ENCODE measurements at regions not wholly inside any gene's neighbourhood (a gene's known extent, or its start where the extent isn't known, plus 50 kb on each side); places are given as distances from the start of the nearest gene placed in this dataset.

- no peaks in the 10 kb centered on the region for H3K36me3 ChIP-seq (ENCODE audit: control insufficient read depth in 4 of 4, insufficient read depth in 4 of 4, low read length in 3 of 4)
- H3K9me3 ChIP-seq (ENCODE audit: control extremely low read depth in 1 of 5, control insufficient read depth in 4 of 5, insufficient read depth in 2 of 5, low read depth in 1 of 5, low read length in 4 of 5): no peaks in the 10 kb centered on the region
- peak overlapping the region in 1 of 7 experiments; percentile 7 for H3K4me3 ChIP-seq (ENCODE audit: control insufficient read depth in 1 of 7, extremely low read depth in 1 of 7, insufficient read depth in 4 of 7, low read depth in 2 of 7, low read length in 6 of 7)
- H3K27me3 ChIP-seq (replicated peaks in 2 of 5; ENCODE audit: control insufficient read depth in 4 of 5, insufficient read depth in 5 of 5, low read length in 4 of 5): no peaks in the 10 kb centered on the region
- peak overlapping the region; percentile 81 to 89 for H3K27ac ChIP-seq (ENCODE audit: insufficient read depth in 1 of 2, low read depth in 1 of 2, low read length in 2 of 2, poor library complexity in 1 of 2, severe bottlenecking in 2 of 2)
- no CpG with 5 or more reads among the region's 1 CpG for WGBS (ENCODE audit: insufficient coverage)
- CTCF ChIA-PET: interaction anchor here (1.3 kb wide), 1 partner anchor 296 kb away, joined by 4 read pairs; no protein-coding TSS in a partner anchor
- POLR2A ChIA-PET: no interaction called here
- peak; percentile 86 to 96 (median 95) for DNase-seq
- H3K4me1 ChIP-seq (ENCODE audit: control extremely low read depth in 1 of 4, control insufficient read depth in 4 of 4, insufficient read depth in 4 of 4, low read length in 3 of 4): peaks cover 37 to 56% (median 52%) of the 10 kb centered on the region in 4 experiments
Observed at GRCh38 chr12:89166525-89166934, 185.8 kb downstream of the DUSP6 start.

- H3K27ac ChIP-seq (ENCODE audit: insufficient read depth in 1 of 2, low read depth in 1 of 2, low read length in 2 of 2, poor library complexity in 1 of 2, severe bottlenecking in 2 of 2): peak overlapping the region; percentile 81 to 89
- H3K36me3 ChIP-seq (ENCODE audit: control insufficient read depth in 4 of 4, insufficient read depth in 4 of 4, low read length in 3 of 4): no peaks in the 10 kb centered on the region
- no peaks in the 10 kb centered on the region for H3K27me3 ChIP-seq (replicated peaks in 2 of 5; ENCODE audit: control insufficient read depth in 4 of 5, insufficient read depth in 5 of 5, low read length in 4 of 5)
- ChIA-PET CTCF (interaction anchor here (1.3 kb wide), 1 partner anchor 296 kb away, joined by 4 read pairs; no protein-coding TSS in a partner anchor), POLR2A (no interaction called here)
- no peaks in the 10 kb centered on the region for H3K9me3 ChIP-seq (ENCODE audit: control extremely low read depth in 1 of 5, control insufficient read depth in 4 of 5, insufficient read depth in 2 of 5, low read depth in 1 of 5, low read length in 4 of 5)
- H3K4me3 ChIP-seq (ENCODE audit: control insufficient read depth in 1 of 7, extremely low read depth in 1 of 7, insufficient read depth in 4 of 7, low read depth in 2 of 7, low read length in 6 of 7): no peak overlapping the region
- peaks cover 41 to 58% (median 55%) of the 10 kb centered on the region in 4 experiments for H3K4me1 ChIP-seq (ENCODE audit: control extremely low read depth in 1 of 4, control insufficient read depth in 4 of 4, insufficient read depth in 4 of 4, low read length in 3 of 4)
- no peak for DNase-seq
- WGBS (ENCODE audit: insufficient coverage): no CpG with 5 or more reads among the region's 1 CpG
Observed at GRCh38 chr12:89166121-89166520, 186.2 kb downstream of the DUSP6 start.

- Histone ChIP-seq H3K27ac (ENCODE audit: insufficient read depth in 1 of 2, low read depth in 1 of 2, low read length in 2 of 2, poor library complexity in 1 of 2, severe bottlenecking in 2 of 2) (peak overlapping the region; percentile 81 to 89), H3K4me3 (ENCODE audit: control insufficient read depth in 1 of 7, extremely low read depth in 1 of 7, insufficient read depth in 4 of 7, low read depth in 2 of 7, low read length in 6 of 7) (no peak overlapping the region), H3K9me3 (ENCODE audit: control extremely low read depth in 1 of 5, control insufficient read depth in 4 of 5, insufficient read depth in 2 of 5, low read depth in 1 of 5, low read length in 4 of 5) (no peaks in the 10 kb centered on the region), H3K4me1 (ENCODE audit: control extremely low read depth in 1 of 4, control insufficient read depth in 4 of 4, insufficient read depth in 4 of 4, low read length in 3 of 4) (peaks cover 41 to 62% (median 60%) of the 10 kb centered on the region in 4 experiments), H3K36me3 (ENCODE audit: control insufficient read depth in 4 of 4, insufficient read depth in 4 of 4, low read length in 3 of 4) (no peaks in the 10 kb centered on the region), H3K27me3 (replicated peaks in 2 of 5; ENCODE audit: control insufficient read depth in 4 of 5, insufficient read depth in 5 of 5, low read length in 4 of 5) (no peaks in the 10 kb centered on the region)
- POLR2A ChIA-PET: no interaction called here
- DNase-seq: no peak
- CTCF ChIA-PET: interaction anchor here (0.9 to 1.3 kb wide), 3 partner anchors 25 to 297 kb away, joined by 3 to 4 read pairs (median 3); no protein-coding TSS in a partner anchor
Observed at GRCh38 chr12:89165703-89166102, 186.6 kb downstream of the DUSP6 start.

GRCh38 chr12:89163918-89164317 lies 188.4 kb downstream of the DUSP6 start:
- H3K4me3 ChIP-seq (ENCODE audit: control insufficient read depth in 1 of 7, extremely low read depth in 1 of 7, insufficient read depth in 4 of 7, low read depth in 2 of 7, low read length in 6 of 7): peak overlapping the region in 2 of 7 experiments; percentile 2 to 6
- no peaks in the 10 kb centered on the region for H3K27me3 ChIP-seq (replicated peaks in 2 of 5; ENCODE audit: control insufficient read depth in 4 of 5, insufficient read depth in 5 of 5, low read length in 4 of 5)
- no peaks in the 10 kb centered on the region for H3K9me3 ChIP-seq (ENCODE audit: control extremely low read depth in 1 of 5, control insufficient read depth in 4 of 5, insufficient read depth in 2 of 5, low read depth in 1 of 5, low read length in 4 of 5)
- CTCF ChIA-PET: interaction anchor here (0.9 kb wide), 1 partner anchor 72 kb away, joined by 3 read pairs; no protein-coding TSS in a partner anchor
- peaks cover 41 to 76% (median 67%) of the 10 kb centered on the region in 4 experiments for H3K4me1 ChIP-seq (ENCODE audit: control extremely low read depth in 1 of 4, control insufficient read depth in 4 of 4, insufficient read depth in 4 of 4, low read length in 3 of 4)
- 0% methylated on average over 1 of the region's 1 CpG for WGBS (ENCODE audit: insufficient coverage)
- DNase-seq: peak; percentile 35 to 75 (median 64)
- peak overlapping the region in 1 of 2 experiments; percentile 65 for H3K27ac ChIP-seq (ENCODE audit: insufficient read depth in 1 of 2, low read depth in 1 of 2, low read length in 2 of 2, poor library complexity in 1 of 2, severe bottlenecking in 2 of 2)
- no peaks in the 10 kb centered on the region for H3K36me3 ChIP-seq (ENCODE audit: control insufficient read depth in 4 of 4, insufficient read depth in 4 of 4, low read length in 3 of 4)
- POLR2A ChIA-PET: no interaction called here

GRCh38 chr12:89162589-89163261 lies 189.6 kb downstream of the DUSP6 start:
- POLR2A ChIA-PET: interaction anchor here (0.7 to 1.0 kb wide), 2 partner anchors 126 to 189 kb away, joined by 3 read pairs; partner anchors contain the start of gene DUSP6

GRCh38 chr12:89161557-89161956 lies 190.7 kb downstream of the DUSP6 start:
- H3K27ac ChIP-seq (ENCODE audit: insufficient read depth in 1 of 2, low read depth in 1 of 2, low read length in 2 of 2, poor library complexity in 1 of 2, severe bottlenecking in 2 of 2): peak overlapping the region in 1 of 2 experiments; percentile 10

More at GRCh38 chr12:89162589-89163261, 189.6 kb downstream of the DUSP6 start:
- 0% methylated on average over 2 of the region's 3 CpGs for WGBS (ENCODE audit: insufficient coverage)
- Histone ChIP-seq H3K36me3 (ENCODE audit: control insufficient read depth in 4 of 4, insufficient read depth in 4 of 4, low read length in 3 of 4) (no peaks in the 10 kb centered on the region), H3K9me3 (ENCODE audit: control extremely low read depth in 1 of 5, control insufficient read depth in 4 of 5, insufficient read depth in 2 of 5, low read depth in 1 of 5, low read length in 4 of 5) (no peaks in the 10 kb centered on the region), H3K27ac (ENCODE audit: insufficient read depth in 1 of 2, low read depth in 1 of 2, low read length in 2 of 2, poor library complexity in 1 of 2, severe bottlenecking in 2 of 2) (peak overlapping the region in 1 of 2 experiments; percentile 78), H3K27me3 (replicated peaks in 2 of 5; ENCODE audit: control insufficient read depth in 4 of 5, insufficient read depth in 5 of 5, low read length in 4 of 5) (no peaks in the 10 kb centered on the region), H3K4me3 (ENCODE audit: control insufficient read depth in 1 of 7, extremely low read depth in 1 of 7, insufficient read depth in 4 of 7, low read depth in 2 of 7, low read length in 6 of 7) (no peak overlapping the region), H3K4me1 (ENCODE audit: control extremely low read depth in 1 of 4, control insufficient read depth in 4 of 4, insufficient read depth in 4 of 4, low read length in 3 of 4) (peaks cover 41 to 81% (median 66%) of the 10 kb centered on the region in 4 experiments)
- peak; percentile 96 to 99 (median 98) for DNase-seq
- CTCF ChIA-PET: interaction anchor here (0.7 to 1.3 kb wide), 3 partner anchors 10 to 176 kb away, joined by 3 to 5 read pairs (median 3); no protein-coding TSS in a partner anchor

GRCh38 chr12:89160716-89161123 lies 191.6 kb downstream of the DUSP6 start:
- Histone ChIP-seq H3K9me3 (ENCODE audit: control extremely low read depth in 1 of 5, control insufficient read depth in 4 of 5, insufficient read depth in 2 of 5, low read depth in 1 of 5, low read length in 4 of 5) (no peaks in the 10 kb centered on the region), H3K27ac (ENCODE audit: insufficient read depth in 1 of 2, low read depth in 1 of 2, low read length in 2 of 2, poor library complexity in 1 of 2, severe bottlenecking in 2 of 2) (no peak overlapping the region), H3K4me1 (ENCODE audit: control extremely low read depth in 1 of 4, control insufficient read depth in 4 of 4, insufficient read depth in 4 of 4, low read length in 3 of 4) (peaks cover 37 to 90% (median 64%) of the 10 kb centered on the region in 4 experiments), H3K36me3 (ENCODE audit: control insufficient read depth in 4 of 4, insufficient read depth in 4 of 4, low read length in 3 of 4) (no peaks in the 10 kb centered on the region), H3K4me3 (ENCODE audit: control insufficient read depth in 1 of 7, extremely low read depth in 1 of 7, insufficient read depth in 4 of 7, low read depth in 2 of 7, low read length in 6 of 7) (no peak overlapping the region), H3K27me3 (replicated peaks in 2 of 5; ENCODE audit: control insufficient read depth in 4 of 5, insufficient read depth in 5 of 5, low read length in 4 of 5) (no peaks in the 10 kb centered on the region)
- ChIA-PET CTCF (interaction anchor here (1.2 kb wide), 1 partner anchor 13 kb away, joined by 3 read pairs; no protein-coding TSS in a partner anchor), POLR2A (no interaction called here)
- DNase-seq: peak in 2 of 3 donors; percentile 34 to 49
- 83% methylated on average over 1 of the region's 5 CpGs for WGBS (ENCODE audit: insufficient coverage)

More at GRCh38 chr12:89161557-89161956, 190.7 kb downstream of the DUSP6 start:
- no peaks in the 10 kb centered on the region for H3K9me3 ChIP-seq (ENCODE audit: control extremely low read depth in 1 of 5, control insufficient read depth in 4 of 5, insufficient read depth in 2 of 5, low read depth in 1 of 5, low read length in 4 of 5)
- no peak for DNase-seq
- peaks cover 35 to 88% (median 65%) of the 10 kb centered on the region in 4 experiments for H3K4me1 ChIP-seq (ENCODE audit: control extremely low read depth in 1 of 4, control insufficient read depth in 4 of 4, insufficient read depth in 4 of 4, low read length in 3 of 4)
- CTCF ChIA-PET: interaction anchor here (1.0 to 1.3 kb wide), 2 partner anchors 9 to 177 kb away, joined by 3 to 5 read pairs; no protein-coding TSS in a partner anchor
- H3K36me3 ChIP-seq (ENCODE audit: control insufficient read depth in 4 of 4, insufficient read depth in 4 of 4, low read length in 3 of 4): no peaks in the 10 kb centered on the region
- no peaks in the 10 kb centered on the region for H3K27me3 ChIP-seq (replicated peaks in 2 of 5; ENCODE audit: control insufficient read depth in 4 of 5, insufficient read depth in 5 of 5, low read length in 4 of 5)
- no peak overlapping the region for H3K4me3 ChIP-seq (ENCODE audit: control insufficient read depth in 1 of 7, extremely low read depth in 1 of 7, insufficient read depth in 4 of 7, low read depth in 2 of 7, low read length in 6 of 7)
- 94% methylated on average over 3 of the region's 3 CpGs for WGBS (ENCODE audit: insufficient coverage)
- POLR2A ChIA-PET: interaction anchor here (0.6 kb wide), 1 partner anchor 190 kb away, joined by 3 read pairs; no protein-coding TSS in a partner anchor
